Left ventricle myocardium inferior (tissue), 1 donor: ENCODE measurements at regions not wholly inside any gene's neighbourhood (a gene's known extent, or its start where the extent isn't known, plus 50 kb on each side); places are given as distances from the start of the nearest gene placed in this dataset.

ENCODE experiments used
- DNase-seq: peaks from one replicate; pipeline ENCODE4 v3.0.0-alpha.2; 2020
- H3K27ac ChIP-seq: fragments of 200-600 bp; replicated peaks from 2 replicates; pipeline ENCODE4 v1.8.0; 2021
- H3K27me3 ChIP-seq: fragments of 200-600 bp; 2 replicates; pipeline ENCODE4 v1.8.0; 2021; ENCODE audit warnings: low read depth
- H3K36me3 ChIP-seq: fragments of 200-600 bp; 2 replicates; pipeline ENCODE4 v1.8.0; 2021
- H3K4me1 ChIP-seq: fragments of 200-600 bp; 2 replicates; pipeline ENCODE4 v1.8.0; 2021
- H3K4me3 ChIP-seq: fragments of 200-600 bp; 2 replicates; pipeline ENCODE4 v1.8.0; 2021; ENCODE audit warnings: mild to moderate bottlenecking, moderate library complexity
- H3K9me3 ChIP-seq: fragments of 200-600 bp; replicated peaks from 2 replicates; pipeline ENCODE4 v1.8.0; 2021
- CTCF ChIP-seq: fragments of 200-600 bp; IDR thresholded peaks from 2 replicates; pipeline ENCODE4 v1.8.0; 2021; ENCODE audit warnings: antibody characterized with exemption, mild to moderate bottlenecking, borderline replicate concordance
- intact Hi-C: fragments of 100-400 bp; cut with micrococcal nuclease; formaldehyde crosslinking; loops from one replicate; pipeline ENCODE4 v1.11.0; 2022
- donor health status: DM: no; HTN: yes; CAD: no; lungs with severe emphysema.

GRCh38 chr20:16147916-16148315 is 425.3 kb downstream of the KIF16B start:
- DNase-seq, result no peak
- no peaks in the 10 kb centered on the region for H3K27me3 ChIP-seq
- intact Hi-C loops, result no loop called here
- H3K4me1 ChIP-seq, result no peaks in the 10 kb centered on the region
- H3K9me3 ChIP-seq, result peaks cover 25% of the 10 kb centered on the region
- H3K4me3 ChIP-seq, result no peak overlapping the region
- H3K36me3 ChIP-seq, result no peaks in the 10 kb centered on the region
- no peak for TF ChIP-seq CTCF
- H3K27ac ChIP-seq, result no peak overlapping the region

GRCh38 chr20:16147216-16147615 is 426.0 kb downstream of the KIF16B start:
- Histone ChIP-seq H3K4me1 (no peaks in the 10 kb centered on the region), H3K4me3 (no peak overlapping the region), H3K27ac (no peak overlapping the region), H3K36me3 (no peaks in the 10 kb centered on the region), H3K9me3 (peaks cover 18% of the 10 kb centered on the region), H3K27me3 (no peaks in the 10 kb centered on the region)
- intact Hi-C loops, result no loop called here
- no peak for DNase-seq
- no peak for TF ChIP-seq CTCF

- peaks cover 16% of the 10 kb centered on the region for H3K9me3 ChIP-seq
- no peak for TF ChIP-seq CTCF
These were observed 427.3 kb downstream of the KIF16B start for GRCh38 chr20:16145919-16146318.

GRCh38 chr20:16143596-16143995 is 429.7 kb downstream of the KIF16B start:
- intact Hi-C loops, result no loop called here
- Histone ChIP-seq H3K27me3 (no peaks in the 10 kb centered on the region), H3K4me3 (no peak overlapping the region), H3K27ac (no peak overlapping the region), H3K9me3 (peaks cover 20% of the 10 kb centered on the region), H3K36me3 (no peaks in the 10 kb centered on the region), H3K4me1 (no peaks in the 10 kb centered on the region)
- TF ChIP-seq CTCF, result no peak
- DNase-seq, result no peak

More at GRCh38 chr20:16145919-16146318, 427.3 kb downstream of the KIF16B start:
- H3K4me1 ChIP-seq, result no peaks in the 10 kb centered on the region
- no peak overlapping the region for H3K4me3 ChIP-seq
- no peaks in the 10 kb centered on the region for H3K36me3 ChIP-seq
- H3K27ac ChIP-seq, result no peak overlapping the region
- H3K27me3 ChIP-seq, result no peaks in the 10 kb centered on the region
- no peak for DNase-seq
- intact Hi-C loops, result no loop called here

GRCh38 chr20:16135630-16136029 is 437.6 kb downstream of the KIF16B start:
- TF ChIP-seq CTCF, result no peak
- Histone ChIP-seq H3K4me1 (no peaks in the 10 kb centered on the region), H3K4me3 (no peak overlapping the region), H3K27ac (no peak overlapping the region), H3K36me3 (no peaks in the 10 kb centered on the region), H3K27me3 (no peaks in the 10 kb centered on the region), H3K9me3 (peaks cover 24% of the 10 kb centered on the region)
- DNase-seq, result no peak
- intact Hi-C loops, result no loop called here
